ENCODE measurements at regions not wholly inside any gene's neighbourhood (a gene's known extent, or its start where the extent isn't known, plus 50 kb on each side); places are given as distances from the start of the nearest gene placed in this dataset.

DNA sequence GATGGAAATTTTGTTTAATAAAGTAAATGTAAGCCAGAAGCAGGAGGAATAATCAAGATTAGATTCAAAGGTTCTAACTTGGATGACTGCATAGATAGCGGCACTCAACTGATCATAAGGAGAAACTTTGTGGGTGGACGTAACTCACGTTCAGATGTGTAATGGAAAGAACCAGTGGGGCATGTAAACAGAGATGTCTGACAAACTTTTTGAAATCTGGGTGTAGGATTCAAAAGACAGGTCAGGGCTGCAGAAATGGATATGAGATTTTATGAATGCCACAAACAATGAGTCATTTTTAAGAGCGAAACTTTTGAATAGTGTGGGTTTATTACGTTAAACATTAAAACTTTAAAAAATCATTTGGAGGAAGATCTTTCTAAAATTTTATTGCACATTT, 375.6 kb downstream of the GBA3 start:
- Histone ChIP-seq H4K20me1 (ENCODE audit: insufficient read depth, low read depth, low read length) (no peaks in the 10 kb centered on the region), H3K36me3 (ENCODE audit: insufficient read depth, low read length) (no peaks in the 10 kb centered on the region), H3K9ac (ENCODE audit: low read length) (no peak overlapping the region), H3K27ac (ENCODE audit: low read length) (no peak overlapping the region), H3K4me1 (ENCODE audit: low read length) (no peaks in the 10 kb centered on the region), H3K4me2 (ENCODE audit: low read depth, low read length, poor library complexity, severe bottlenecking) (no peak overlapping the region), H3K9me2 (replicated peaks; ENCODE audit: insufficient read depth, low read length) (no peaks in the 10 kb centered on the region), H3K4me3 (ENCODE audit: low read length) (no peak overlapping the region), H3K27me3 (ENCODE audit: low read length) (no peaks in the 10 kb centered on the region), H3K79me2 (ENCODE audit: low read length) (no peaks in the 10 kb centered on the region), H3K9me3 (ENCODE audit: low read length) (no peaks in the 10 kb centered on the region), H2AFZ (ENCODE audit: low read length) (no peak overlapping the region)
- DNase-seq: no peak

DNA sequence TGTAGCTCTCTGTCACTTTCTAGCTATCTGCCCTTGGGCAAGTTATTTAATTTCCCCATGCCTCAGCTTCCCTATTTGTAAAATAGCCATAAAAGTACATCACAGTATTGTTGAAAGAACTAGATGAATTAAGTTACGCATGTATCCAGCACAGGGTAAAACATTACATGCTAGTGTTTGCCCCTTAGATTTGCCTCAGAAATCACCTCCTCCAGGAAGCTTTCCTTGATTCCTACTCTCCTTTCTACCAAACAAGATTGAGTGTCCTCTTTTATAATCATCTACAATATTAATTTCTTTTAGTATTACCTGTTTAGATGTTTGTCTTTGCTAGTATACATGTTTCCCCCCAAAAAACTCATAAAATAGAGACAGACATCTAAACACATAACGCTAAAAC, 369.5 kb downstream of the GBA3 start:
- Histone ChIP-seq H3K4me3 (ENCODE audit: low read length) (no peak overlapping the region), H3K9me2 (replicated peaks; ENCODE audit: insufficient read depth, low read length) (no peaks in the 10 kb centered on the region), H3K4me2 (ENCODE audit: low read depth, low read length, poor library complexity, severe bottlenecking) (no peak overlapping the region), H3K4me1 (ENCODE audit: low read length) (no peaks in the 10 kb centered on the region), H4K20me1 (ENCODE audit: insufficient read depth, low read depth, low read length) (no peaks in the 10 kb centered on the region), H3K27ac (ENCODE audit: low read length) (no peak overlapping the region), H3K9ac (ENCODE audit: low read length) (no peak overlapping the region), H3K79me2 (ENCODE audit: low read length) (no peaks in the 10 kb centered on the region), H2AFZ (ENCODE audit: low read length) (no peak overlapping the region), H3K27me3 (ENCODE audit: low read length) (no peaks in the 10 kb centered on the region), H3K36me3 (ENCODE audit: insufficient read depth, low read length) (no peaks in the 10 kb centered on the region), H3K9me3 (ENCODE audit: low read length) (no peaks in the 10 kb centered on the region)
- DNase-seq: no peak

DNA sequence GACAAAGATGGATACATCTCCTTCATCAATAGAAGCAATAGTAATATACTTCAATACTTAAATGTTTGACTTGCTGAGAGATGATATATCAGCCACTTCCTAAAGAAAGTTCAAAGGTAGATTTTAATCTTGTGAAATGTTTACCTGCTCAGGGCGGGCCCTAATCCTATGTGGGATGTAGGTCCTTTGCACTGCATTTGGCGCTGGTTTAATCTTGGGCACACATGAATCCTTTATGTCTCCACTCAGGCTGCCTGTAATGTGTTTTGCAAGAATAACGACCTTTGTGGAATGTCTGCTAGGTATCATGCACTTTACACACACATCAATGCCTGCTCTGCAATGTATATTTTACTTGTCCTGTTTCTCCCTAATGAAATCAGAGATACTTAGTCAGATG, 368.7 kb downstream of the GBA3 start:
- Histone ChIP-seq H3K9ac (ENCODE audit: low read length) (no peak overlapping the region), H2AFZ (ENCODE audit: low read length) (no peak overlapping the region), H3K79me2 (ENCODE audit: low read length) (no peaks in the 10 kb centered on the region), H3K27me3 (ENCODE audit: low read length) (no peaks in the 10 kb centered on the region), H3K4me3 (ENCODE audit: low read length) (no peak overlapping the region), H3K4me1 (ENCODE audit: low read length) (no peaks in the 10 kb centered on the region), H3K4me2 (ENCODE audit: low read depth, low read length, poor library complexity, severe bottlenecking) (no peak overlapping the region), H4K20me1 (ENCODE audit: insufficient read depth, low read depth, low read length) (no peaks in the 10 kb centered on the region), H3K36me3 (ENCODE audit: insufficient read depth, low read length) (no peaks in the 10 kb centered on the region), H3K9me3 (ENCODE audit: low read length) (no peaks in the 10 kb centered on the region), H3K9me2 (replicated peaks; ENCODE audit: insufficient read depth, low read length) (no peaks in the 10 kb centered on the region), H3K27ac (ENCODE audit: low read length) (no peak overlapping the region)
- DNase-seq: no peak

DNA sequence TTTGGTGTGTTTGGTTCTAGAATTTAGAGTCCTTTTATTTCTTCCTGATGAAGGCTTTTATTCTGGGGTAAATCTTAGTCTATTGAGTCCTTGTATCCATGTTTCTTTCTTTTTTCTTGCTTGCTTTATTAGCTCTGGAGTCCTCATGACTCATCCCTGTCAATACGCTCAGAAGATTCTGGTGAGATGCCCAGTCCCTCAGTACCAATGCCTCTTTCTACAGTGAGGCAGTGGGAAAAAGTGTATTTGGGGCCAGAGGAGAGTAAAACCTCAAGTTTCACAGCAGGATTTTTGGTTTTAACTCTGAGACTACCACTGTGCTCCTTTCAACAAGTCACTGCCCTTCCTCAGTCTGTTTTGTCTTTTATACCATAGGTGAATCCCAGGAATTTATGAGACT, 368.0 kb downstream of the GBA3 start:
- Histone ChIP-seq H3K9me3 (ENCODE audit: low read length) (no peaks in the 10 kb centered on the region), H2AFZ (ENCODE audit: low read length) (no peak overlapping the region), H3K4me1 (ENCODE audit: low read length) (no peaks in the 10 kb centered on the region), H3K4me3 (ENCODE audit: low read length) (no peak overlapping the region), H3K79me2 (ENCODE audit: low read length) (no peaks in the 10 kb centered on the region), H3K36me3 (ENCODE audit: insufficient read depth, low read length) (no peaks in the 10 kb centered on the region), H3K9me2 (replicated peaks; ENCODE audit: insufficient read depth, low read length) (no peaks in the 10 kb centered on the region), H3K27me3 (ENCODE audit: low read length) (no peaks in the 10 kb centered on the region), H3K27ac (ENCODE audit: low read length) (no peak overlapping the region), H3K9ac (ENCODE audit: low read length) (no peak overlapping the region), H4K20me1 (ENCODE audit: insufficient read depth, low read depth, low read length) (no peaks in the 10 kb centered on the region), H3K4me2 (ENCODE audit: low read depth, low read length, poor library complexity, severe bottlenecking) (no peak overlapping the region)
- no peak for DNase-seq

DNA sequence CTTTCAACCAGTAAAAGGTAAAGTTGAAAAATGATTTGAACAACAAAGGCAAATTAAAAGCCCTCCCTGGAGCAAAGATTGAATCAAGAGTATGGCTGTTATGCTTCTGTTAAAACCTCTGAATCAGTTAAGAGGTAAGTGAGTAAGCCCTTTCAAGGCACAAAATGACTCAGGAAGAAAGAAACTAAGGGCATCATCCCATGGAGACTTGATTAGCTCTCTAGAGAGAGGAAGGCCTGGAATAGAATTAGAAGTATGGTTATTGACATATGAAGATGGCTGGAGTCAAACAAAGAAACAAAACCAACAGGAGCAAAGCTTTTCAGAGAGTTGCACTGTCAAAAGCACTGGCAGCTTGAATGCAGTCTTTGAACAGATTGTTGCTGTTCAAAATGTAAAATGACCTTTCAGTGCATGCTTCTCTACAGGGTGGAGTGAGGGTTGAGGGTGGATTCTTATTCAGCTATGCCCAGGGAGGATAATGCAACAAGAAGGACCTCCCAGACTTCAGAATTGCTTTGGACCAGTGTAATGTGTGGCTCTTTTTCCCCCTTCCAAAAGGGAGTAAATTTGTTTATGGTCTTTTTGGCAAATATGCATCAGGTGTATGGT, 365.5 kb downstream of the GBA3 start:
- no peaks in the 10 kb centered on the region for H4K20me1 ChIP-seq (ENCODE audit: insufficient read depth, low read depth, low read length)
- H3K79me2 ChIP-seq (ENCODE audit: low read length): no peaks in the 10 kb centered on the region
- H3K9me2 ChIP-seq (replicated peaks; ENCODE audit: insufficient read depth, low read length): no peaks in the 10 kb centered on the region
- no peak overlapping the region for H2AFZ ChIP-seq (ENCODE audit: low read length)
- H3K27ac ChIP-seq (ENCODE audit: low read length): no peak overlapping the region
- H3K4me1 ChIP-seq (ENCODE audit: low read length): no peaks in the 10 kb centered on the region
- no peak overlapping the region for H3K4me2 ChIP-seq (ENCODE audit: low read depth, low read length, poor library complexity, severe bottlenecking)
- no peak overlapping the region for H3K4me3 ChIP-seq (ENCODE audit: low read length)
- DNase-seq: no peak
- no peaks in the 10 kb centered on the region for H3K27me3 ChIP-seq (ENCODE audit: low read length)
- H3K9me3 ChIP-seq (ENCODE audit: low read length): no peaks in the 10 kb centered on the region
- H3K9ac ChIP-seq (ENCODE audit: low read length): no peak overlapping the region
- H3K36me3 ChIP-seq (ENCODE audit: insufficient read depth, low read length): no peaks in the 10 kb centered on the region

DNA sequence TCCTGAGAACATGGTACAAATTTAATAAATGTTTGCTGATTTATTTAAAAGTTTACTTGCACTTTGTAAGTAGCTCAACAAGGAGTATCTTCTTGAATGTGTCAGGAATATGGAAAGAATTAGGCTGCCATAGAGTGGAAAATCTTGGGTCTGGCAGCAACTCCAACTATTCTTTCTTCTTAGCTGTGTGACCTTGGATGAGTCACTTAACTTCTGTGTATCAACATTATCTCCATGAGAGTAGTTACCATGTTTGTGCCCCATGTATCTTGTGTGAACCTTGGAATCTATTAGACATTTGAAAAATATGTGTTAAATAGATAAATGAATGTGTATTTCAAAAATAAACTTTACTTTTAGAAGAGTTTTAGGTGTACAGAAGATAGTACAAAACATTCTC, 348.8 kb downstream of the GBA3 start:
- Histone ChIP-seq H3K4me3 (ENCODE audit: low read length) (no peak overlapping the region), H2AFZ (ENCODE audit: low read length) (no peak overlapping the region), H3K36me3 (ENCODE audit: insufficient read depth, low read length) (no peaks in the 10 kb centered on the region), H3K27ac (ENCODE audit: low read length) (no peak overlapping the region), H3K4me1 (ENCODE audit: low read length) (no peaks in the 10 kb centered on the region), H3K9me3 (ENCODE audit: low read length) (no peaks in the 10 kb centered on the region), H3K27me3 (ENCODE audit: low read length) (0 out of 2 replicates have a peak, but pooled peaks cover 2% of the 10 kb centered on the region), H4K20me1 (ENCODE audit: insufficient read depth, low read depth, low read length) (no peaks in the 10 kb centered on the region), H3K4me2 (ENCODE audit: low read depth, low read length, poor library complexity, severe bottlenecking) (no peak overlapping the region), H3K9me2 (replicated peaks; ENCODE audit: insufficient read depth, low read length) (no peaks in the 10 kb centered on the region), H3K79me2 (ENCODE audit: low read length) (no peaks in the 10 kb centered on the region), H3K9ac (ENCODE audit: low read length) (no peak overlapping the region)
- no peak for DNase-seq

DNA sequence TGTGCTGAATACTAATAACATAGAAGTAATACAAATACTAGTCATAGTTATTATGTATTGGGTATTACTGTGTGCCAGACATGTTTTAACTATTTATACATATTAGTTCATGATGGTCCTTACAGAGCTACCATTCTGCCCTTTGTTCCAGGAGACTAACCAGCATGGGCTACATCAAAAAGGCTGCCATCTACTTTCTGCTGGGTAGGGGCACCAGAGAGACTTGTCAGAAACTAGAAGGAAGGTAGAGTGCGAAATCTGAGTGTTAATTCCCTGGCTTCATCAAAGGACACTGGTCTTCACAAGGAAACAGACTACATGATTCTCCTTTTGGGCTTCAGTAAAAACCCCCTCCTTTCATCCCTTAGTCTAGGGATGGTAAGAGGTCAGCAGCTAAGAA, 347.8 kb downstream of the GBA3 start:
- Histone ChIP-seq H3K4me2 (ENCODE audit: low read depth, low read length, poor library complexity, severe bottlenecking) (no peak overlapping the region), H3K4me3 (ENCODE audit: low read length) (no peak overlapping the region), H3K4me1 (ENCODE audit: low read length) (no peaks in the 10 kb centered on the region), H3K36me3 (ENCODE audit: insufficient read depth, low read length) (no peaks in the 10 kb centered on the region), H3K9me2 (replicated peaks; ENCODE audit: insufficient read depth, low read length) (no peaks in the 10 kb centered on the region), H4K20me1 (ENCODE audit: insufficient read depth, low read depth, low read length) (no peaks in the 10 kb centered on the region), H2AFZ (ENCODE audit: low read length) (no peak overlapping the region), H3K27ac (ENCODE audit: low read length) (no peak overlapping the region), H3K9me3 (ENCODE audit: low read length) (no peaks in the 10 kb centered on the region), H3K27me3 (ENCODE audit: low read length) (0 out of 2 replicates have a peak, but pooled peaks cover 2% of the 10 kb centered on the region), H3K9ac (ENCODE audit: low read length) (no peak overlapping the region), H3K79me2 (ENCODE audit: low read length) (no peaks in the 10 kb centered on the region)
- no peak for DNase-seq

DNA sequence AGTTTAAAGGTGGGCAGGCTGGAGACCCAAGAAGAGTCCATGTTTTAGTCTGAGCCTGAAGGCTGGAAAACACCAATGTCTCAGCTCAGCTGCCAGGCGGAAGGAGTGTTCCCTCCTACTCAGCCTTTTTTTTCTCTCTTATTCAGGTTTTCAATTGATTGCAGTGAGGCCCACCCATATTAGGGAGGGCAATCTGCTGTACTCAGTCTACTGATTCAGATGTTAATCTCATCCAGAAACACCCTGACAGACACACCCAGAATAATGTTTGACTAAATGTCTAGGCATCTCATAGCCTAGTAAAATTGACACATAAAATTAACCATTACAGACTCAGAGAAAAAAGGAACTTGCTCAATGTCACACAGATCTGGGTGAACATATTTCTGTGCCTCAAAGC, 347.1 kb downstream of the GBA3 start:
- DNase-seq: no peak
- no peak overlapping the region for H3K4me2 ChIP-seq (ENCODE audit: low read depth, low read length, poor library complexity, severe bottlenecking)
- no peak overlapping the region for H3K9ac ChIP-seq (ENCODE audit: low read length)

More for the DNA sequence above, 347.1 kb downstream of the GBA3 start:
- H3K27ac ChIP-seq (ENCODE audit: low read length): no peak overlapping the region
- no peaks in the 10 kb centered on the region for H4K20me1 ChIP-seq (ENCODE audit: insufficient read depth, low read depth, low read length)
- no peak overlapping the region for H2AFZ ChIP-seq (ENCODE audit: low read length)
- H3K36me3 ChIP-seq (ENCODE audit: insufficient read depth, low read length): no peaks in the 10 kb centered on the region
- H3K9me3 ChIP-seq (ENCODE audit: low read length): no peaks in the 10 kb centered on the region
- H3K9me2 ChIP-seq (replicated peaks; ENCODE audit: insufficient read depth, low read length): no peaks in the 10 kb centered on the region
- H3K4me3 ChIP-seq (ENCODE audit: low read length): no peak overlapping the region
- H3K4me1 ChIP-seq (ENCODE audit: low read length): no peaks in the 10 kb centered on the region
- H3K79me2 ChIP-seq (ENCODE audit: low read length): no peaks in the 10 kb centered on the region
- H3K27me3 ChIP-seq (ENCODE audit: low read length): 0 out of 2 replicates have a peak, but pooled peaks cover 2% of the 10 kb centered on the region
